SHP77 (cell line): ENCODE measurements at regions not wholly inside any gene's neighbourhood (a gene's known extent, or its start where the extent isn't known, plus 50 kb on each side); places are given as distances from the start of the nearest gene placed in this dataset.

Experiments
- DNase-seq, 2 experiments: peaks; one replicate each; lab custom pipeline; 2025; lab: John Stamatoyannopoulos, UW

- peak in 1 of 2 experiments; percentile 1 for DNase-seq
These were observed 407.9 kb downstream of the PLA2G4A start for GRCh38 chr1:187236676-187237075.

DNA sequence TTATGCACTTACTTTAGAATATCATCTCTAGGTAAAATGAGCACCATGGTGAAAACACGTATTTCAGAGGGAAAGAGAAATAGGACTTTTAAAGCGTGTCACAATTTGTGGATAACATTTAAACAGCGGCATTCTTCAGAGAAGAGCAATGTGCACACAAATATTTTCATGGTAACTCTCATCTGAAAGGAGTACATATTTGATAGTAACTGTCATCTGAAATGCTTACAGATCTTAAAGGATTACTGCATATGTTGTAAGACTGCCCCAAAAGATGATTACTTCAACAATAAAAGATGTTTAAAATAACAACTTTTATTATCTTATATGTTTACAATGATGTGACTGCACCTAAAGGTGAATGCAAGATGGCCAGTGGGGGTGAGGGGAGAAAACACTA lies 408.8 kb downstream of the PLA2G4A start:
- no peak for DNase-seq

DNA sequence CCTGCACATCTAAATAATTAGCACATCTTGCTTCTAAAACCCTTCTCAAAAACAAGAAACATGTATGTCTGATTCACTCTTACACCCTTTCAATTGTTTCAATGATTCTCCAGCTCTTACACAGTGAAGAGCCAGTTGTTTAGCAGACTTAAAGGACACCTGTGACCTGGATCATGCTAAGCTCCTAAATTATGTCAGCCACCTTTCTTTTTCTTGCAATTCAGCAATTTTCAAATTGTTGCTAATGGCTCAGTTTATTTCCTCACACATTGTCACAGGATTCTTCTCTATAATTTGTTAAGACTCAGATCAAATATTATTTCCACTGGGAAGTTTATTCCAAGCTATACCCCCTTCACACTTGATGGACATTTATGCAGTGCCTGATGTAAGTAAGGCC lies 413.2 kb downstream of the PLA2G4A start:
- DNase-seq: no peak

DNA sequence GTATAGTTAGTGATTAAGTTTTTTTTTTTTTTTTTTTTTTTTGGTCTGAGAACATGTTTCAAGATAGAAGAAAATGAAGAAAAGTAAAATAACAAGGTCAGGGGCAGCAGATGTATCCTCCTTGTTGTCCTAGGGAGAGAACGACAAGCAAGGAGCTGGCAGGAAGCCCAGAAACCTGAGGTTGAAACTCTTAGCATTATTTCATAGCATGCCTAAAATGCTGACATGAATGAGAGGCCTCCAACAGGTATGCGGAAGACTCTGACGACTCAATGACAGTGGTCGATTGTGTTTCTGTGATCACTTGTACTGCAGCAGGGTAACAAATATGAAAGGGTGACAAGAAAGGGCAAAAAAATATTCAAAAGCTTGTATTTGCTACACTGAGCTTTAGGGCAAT lies 415.9 kb downstream of the PLA2G4A start:
- peak; percentile 16 to 48 for DNase-seq

DNA sequence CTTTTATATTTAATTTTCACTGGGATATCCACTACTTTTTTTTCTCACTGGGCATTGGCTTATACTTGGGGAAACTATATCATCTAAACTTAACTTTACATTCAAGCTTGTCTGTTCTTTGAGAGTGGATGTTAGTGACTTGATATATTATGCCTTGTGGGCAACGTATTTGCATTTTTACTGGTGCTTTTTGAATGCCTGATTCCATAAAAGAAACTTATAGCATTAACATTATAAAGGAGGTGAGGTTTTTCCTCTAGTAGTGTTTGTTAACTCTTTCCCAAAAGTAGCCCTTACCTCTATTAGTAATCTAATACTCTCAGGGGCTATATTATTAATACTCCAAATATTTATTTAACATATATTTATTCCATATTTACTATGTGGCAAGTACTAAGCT lies 416.5 kb downstream of the PLA2G4A start:
- no peak for DNase-seq

DNA sequence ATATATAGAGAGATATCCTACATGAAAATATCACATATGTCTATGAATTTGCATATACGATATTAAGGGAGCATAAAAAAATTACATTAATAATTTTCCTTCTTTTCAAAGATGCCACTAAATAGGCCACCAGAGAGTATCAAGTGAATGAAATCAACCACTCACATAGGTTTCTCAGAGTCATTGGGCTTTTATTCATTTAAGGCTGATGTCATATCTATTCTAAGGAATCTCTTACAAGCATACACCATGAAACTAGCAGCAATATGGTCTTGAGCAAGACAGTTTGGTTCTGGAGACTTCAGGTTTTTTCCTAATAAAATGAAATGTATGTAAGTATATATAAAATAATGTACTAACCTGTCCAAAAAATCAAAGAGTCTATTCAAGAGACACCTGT lies 420.4 kb downstream of the PLA2G4A start:
- no peak for DNase-seq

DNA sequence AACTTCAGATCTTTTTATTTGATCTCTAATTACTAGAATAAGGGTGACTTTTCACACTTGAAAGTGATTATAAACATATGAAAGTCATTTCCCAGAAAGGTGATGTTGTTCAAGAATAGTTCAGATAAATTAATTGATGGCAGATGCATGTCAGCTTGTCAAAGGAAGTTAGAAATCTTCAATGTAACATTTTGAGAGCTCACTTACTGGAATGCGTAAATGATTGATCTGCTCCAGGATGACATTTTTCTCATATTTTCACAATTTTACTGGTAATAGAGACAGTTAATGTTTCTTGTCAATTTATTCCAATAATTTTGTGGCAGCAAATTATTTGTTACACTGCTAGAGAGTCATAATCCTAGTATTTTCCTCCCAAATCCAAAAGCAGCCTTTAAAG lies 424.2 kb downstream of the PLA2G4A start:
- no peak for DNase-seq

DNA sequence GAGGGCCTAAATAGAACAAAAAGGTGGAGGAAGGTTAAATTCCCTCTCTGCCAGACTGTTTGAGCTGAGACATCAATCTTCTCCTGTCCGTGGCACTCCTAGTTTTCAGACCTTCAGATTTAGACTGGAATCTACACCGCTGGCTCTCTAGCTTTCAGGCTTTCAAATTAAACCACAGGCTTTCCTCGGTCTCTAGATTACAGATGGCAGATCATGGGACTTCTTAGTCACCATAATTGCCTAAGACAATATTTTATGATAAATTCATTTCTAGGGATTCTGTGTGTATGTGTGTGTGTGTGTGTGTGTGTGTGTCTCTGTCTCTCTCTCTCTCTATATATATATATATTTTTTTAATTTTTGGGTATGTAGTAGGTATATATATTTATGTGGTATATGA lies 428.7 kb downstream of the PLA2G4A start:
- no peak for DNase-seq

DNA sequence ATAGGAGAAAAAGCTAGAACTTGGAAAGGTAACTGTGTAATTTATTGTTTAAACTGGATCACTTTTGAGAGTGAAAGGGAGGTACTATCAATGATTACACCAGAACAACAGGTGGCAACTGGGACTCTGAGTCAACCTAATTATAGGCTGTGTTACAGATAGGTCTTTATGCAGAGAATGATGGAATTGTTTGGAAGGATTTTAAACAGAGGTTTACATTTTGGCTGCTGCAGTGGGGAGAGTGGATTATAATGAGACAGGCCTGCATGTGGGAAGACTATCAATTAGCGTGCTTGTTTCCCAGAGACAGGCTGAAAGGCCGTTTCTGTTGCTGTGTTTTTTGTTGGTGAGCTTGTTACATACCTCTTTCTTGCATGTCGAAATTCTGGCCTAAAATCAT lies 432.9 kb downstream of the PLA2G4A start:
- no peak for DNase-seq

DNA sequence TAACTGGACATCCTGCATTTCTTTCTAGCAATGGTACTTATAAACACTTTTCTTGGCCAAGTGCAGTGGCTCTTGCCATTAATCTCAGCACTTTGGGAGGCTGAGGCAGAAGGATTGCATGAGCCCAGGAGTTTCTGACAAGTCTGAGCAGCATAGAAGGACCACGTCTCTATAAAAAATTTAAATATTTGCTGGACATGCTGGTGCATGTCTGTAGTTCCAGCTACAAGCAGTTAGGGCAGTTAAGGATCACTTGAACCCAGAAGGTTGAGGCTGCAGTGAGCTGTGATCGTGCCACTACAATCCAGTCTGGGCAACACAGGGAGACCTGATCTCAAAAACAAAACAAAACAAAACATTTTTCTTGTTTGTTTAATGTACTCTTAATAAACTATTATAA lies 434.0 kb downstream of the PLA2G4A start:
- DNase-seq: no peak

GRCh38 chr1:187264995-187265602 lies 436.4 kb downstream of the PLA2G4A start:
- DNase-seq: peak; percentile 49 to 61

DNA sequence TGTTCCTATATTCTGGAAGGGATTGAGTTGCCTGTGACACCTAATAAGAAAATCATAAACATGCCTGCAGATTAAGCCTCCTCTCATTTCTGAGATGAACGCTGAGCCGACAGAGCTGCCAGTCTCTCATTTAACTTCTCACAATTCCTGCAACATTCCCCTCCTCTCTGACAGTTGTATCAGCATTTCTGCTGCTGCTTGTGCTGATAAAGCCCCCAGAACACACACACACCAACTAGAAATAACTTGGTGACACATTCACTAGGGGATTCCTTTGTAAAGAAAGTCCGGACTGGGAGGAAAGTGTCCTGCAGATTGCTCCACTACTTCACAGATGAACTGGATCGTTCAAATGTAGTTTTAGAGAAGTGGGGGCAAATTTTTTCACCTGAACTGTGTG lies 437.3 kb downstream of the PLA2G4A start:
- DNase-seq: no peak

GRCh38 chr1:187267827-187268226 lies 439.1 kb downstream of the PLA2G4A start:
- no peak for DNase-seq

GRCh38 chr1:187270256-187270655 lies 441.5 kb downstream of the PLA2G4A start:
- no peak for DNase-seq

DNA sequence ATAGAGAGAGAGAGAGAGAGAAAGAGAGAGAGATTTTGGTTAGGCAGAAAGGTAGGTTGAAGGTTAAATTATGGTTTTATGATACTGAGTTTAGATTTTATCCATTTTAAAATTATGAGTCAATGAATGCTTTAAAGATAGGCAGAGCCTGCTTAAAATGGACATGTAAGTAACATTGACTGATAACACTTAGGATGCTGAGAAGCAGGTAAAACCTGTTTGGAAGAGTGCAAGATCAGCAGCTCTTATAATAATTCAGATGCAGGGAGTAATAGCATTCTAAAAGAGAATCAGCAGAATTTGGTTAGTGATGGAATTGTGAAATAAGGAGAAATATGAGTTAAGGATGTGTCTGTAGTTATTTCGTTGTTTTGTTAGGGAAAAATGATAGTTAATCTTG lies 446.6 kb downstream of the PLA2G4A start:
- no peak for DNase-seq

DNA sequence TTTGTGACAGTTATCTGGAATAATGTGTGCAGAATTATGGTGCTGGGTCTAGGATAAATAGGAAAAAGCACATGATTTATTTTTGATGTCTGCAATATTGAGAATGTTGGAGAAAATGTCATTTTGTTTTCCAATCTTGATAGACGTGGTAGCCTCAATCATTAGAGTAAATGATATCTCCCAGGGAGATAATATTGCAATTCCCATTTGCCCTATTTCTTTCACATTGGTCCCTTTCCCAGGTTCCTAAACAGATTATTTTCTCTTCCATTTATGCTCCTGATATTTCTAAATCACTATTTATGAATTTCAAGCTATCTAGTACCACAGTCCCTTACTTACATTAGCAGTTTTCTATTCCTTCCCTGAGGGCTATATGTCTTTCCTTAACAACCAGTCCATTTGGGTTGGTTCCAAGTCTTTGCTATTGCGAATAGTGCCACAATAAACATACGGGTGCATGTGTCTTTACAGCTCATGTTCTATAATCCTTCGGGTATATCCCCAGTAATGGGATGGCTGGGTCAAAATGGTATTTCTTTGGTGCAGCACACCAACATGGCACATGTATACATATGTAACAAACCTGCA lies 447.3 kb downstream of the PLA2G4A start:
- DNase-seq: no peak

- no peak for DNase-seq
These were observed 447.9 kb downstream of the PLA2G4A start for GRCh38 chr1:187276677-187277076.

DNA sequence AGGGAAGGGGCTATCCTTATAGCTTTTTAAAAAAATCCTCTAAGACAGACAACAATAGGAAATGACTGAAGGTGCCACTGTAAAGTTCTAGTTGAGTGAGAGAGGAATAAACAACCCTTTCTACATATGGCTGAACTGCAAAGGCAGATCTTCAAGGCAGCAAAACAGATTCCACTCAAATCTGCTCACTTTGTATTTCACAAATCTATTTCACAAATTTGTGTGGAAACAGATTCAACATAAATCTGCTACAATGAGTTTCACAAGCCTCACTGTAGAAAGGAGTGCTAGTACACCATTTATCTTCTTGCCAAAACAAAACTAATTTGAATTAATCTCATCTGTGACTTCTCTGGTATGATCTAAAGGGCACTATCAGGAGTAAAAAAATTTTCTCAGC lies 451.3 kb downstream of the PLA2G4A start:
- no peak for DNase-seq

- no peak for DNase-seq
These were observed 452.3 kb downstream of the PLA2G4A start for GRCh38 chr1:187281085-187281484.

- no peak for DNase-seq
These were observed 455.2 kb downstream of the PLA2G4A start for GRCh38 chr1:187283984-187284383.

DNA sequence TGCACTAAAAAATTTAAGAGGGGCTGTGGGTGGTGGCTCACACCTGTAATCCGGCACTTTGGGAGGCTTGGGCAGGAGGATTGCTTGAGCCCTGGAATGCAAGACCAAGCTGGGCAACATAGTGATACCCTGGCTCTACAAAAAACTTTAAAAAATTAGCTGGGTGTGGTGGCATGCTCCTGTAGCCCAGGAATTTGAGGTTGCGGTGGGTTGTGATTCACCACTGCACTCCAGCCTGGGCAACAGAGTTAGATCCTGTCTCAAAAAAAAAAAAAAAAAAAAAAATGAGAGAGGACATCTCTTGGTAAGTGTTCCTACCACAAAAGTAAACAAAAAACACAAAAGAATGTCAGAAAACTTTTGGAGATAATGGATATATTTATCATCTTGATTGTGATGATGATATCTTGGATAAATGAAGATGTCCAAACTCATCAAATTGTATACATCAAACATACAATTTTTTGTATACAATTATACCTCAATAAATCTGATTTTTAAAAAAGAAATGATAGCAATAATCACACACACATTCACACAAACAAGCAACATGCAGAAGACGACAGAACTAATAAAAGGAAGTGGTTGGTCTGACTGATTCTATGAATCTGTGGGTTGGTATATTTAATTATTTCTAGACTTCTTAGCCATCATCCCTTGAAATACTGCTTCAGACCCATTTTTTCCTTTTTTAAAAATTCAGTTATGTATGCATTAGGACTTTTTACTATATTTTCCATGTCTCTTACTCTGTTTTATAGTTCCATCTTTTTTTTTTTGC lies 465.9 kb downstream of the PLA2G4A start:
- no peak for DNase-seq

DNA sequence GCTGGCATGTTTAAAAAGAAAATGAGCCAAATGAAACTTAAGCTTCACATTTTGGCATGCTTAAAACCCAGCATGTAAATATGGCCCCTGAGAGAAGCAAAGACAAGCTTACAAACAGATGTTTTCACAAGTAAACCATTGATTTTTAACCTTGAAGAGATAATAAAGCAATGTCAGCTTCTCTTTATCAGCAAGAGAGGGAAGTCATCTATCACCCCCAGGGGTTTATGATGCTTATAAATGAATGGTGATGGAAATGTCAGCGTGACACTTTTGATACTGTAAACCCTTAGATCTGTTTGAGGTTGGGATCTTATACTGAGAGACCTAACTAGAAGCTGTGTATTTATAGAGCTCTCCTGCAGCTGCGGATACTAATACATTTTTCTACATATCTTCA lies 471.3 kb downstream of the PLA2G4A start:
- DNase-seq: no peak

- no peak for DNase-seq
These were observed 478.1 kb downstream of the PLA2G4A start for GRCh38 chr1:187306710-187307415.
